ENCODE measurements at regions not wholly inside any gene's neighbourhood (a gene's known extent, or its start where the extent isn't known, plus 50 kb on each side); places are given as distances from the start of the nearest gene placed in this dataset.

DNA sequence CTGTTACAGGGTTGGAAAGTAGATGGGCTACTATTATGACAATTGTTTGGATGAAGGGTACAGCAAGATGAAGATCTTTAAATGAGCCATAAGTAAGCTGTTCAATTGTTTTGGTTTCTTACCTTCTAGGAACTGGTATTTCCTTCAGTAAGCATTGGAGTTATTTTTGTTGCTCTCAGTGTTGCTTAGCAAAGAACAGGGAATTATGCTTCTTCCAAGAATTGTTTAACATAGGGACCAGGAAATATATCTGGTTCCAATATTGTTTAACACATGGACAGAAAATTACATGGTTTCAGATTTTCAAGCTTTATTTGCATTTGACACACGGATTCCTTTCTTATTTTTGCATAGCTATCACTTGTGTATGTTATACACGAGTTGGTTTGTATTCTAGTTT lies 1999.0 kb downstream of the ARAP2 start:
- Histone ChIP-seq H3K79me2 (no peaks in the 10 kb centered on the region), H3K27me3 (no peaks in the 10 kb centered on the region), H3K9me2 (replicated peaks; ENCODE audit: insufficient read depth) (no peaks in the 10 kb centered on the region), H2AFZ (no peak overlapping the region), H3K27ac (no peak overlapping the region), H3K9me3 (ENCODE audit: low read depth) (no peaks in the 10 kb centered on the region), H4K20me1 (ENCODE audit: insufficient read depth, poor library complexity, severe bottlenecking) (no peaks in the 10 kb centered on the region), H3K4me3 (no peak overlapping the region), H3K4me2 (no peak overlapping the region), H3K36me3 (replicated peaks; ENCODE audit: insufficient read depth, low read depth) (no peaks in the 10 kb centered on the region), H3K4me1 (ENCODE audit: insufficient read depth) (no peaks in the 10 kb centered on the region)
- WGBS (ENCODE audit: low lambda C conversion rate, missing lambda C conversion rate), result 82% methylated on average over 2 of the region's 2 CpGs
- no peak for DNase-seq (ENCODE audit: low spot score)
- TF ChIP-seq EZH2phosphoT487 (IDR thresholded peaks at IDR 0.05; ENCODE audit: low read depth, severe bottlenecking, unreplicated experiment) (no peak), EZH2 (IDR thresholded peaks at IDR 0.05; ENCODE audit: borderline replicate concordance) (no peak)
- TF ChIP-seq, protein P1, sequence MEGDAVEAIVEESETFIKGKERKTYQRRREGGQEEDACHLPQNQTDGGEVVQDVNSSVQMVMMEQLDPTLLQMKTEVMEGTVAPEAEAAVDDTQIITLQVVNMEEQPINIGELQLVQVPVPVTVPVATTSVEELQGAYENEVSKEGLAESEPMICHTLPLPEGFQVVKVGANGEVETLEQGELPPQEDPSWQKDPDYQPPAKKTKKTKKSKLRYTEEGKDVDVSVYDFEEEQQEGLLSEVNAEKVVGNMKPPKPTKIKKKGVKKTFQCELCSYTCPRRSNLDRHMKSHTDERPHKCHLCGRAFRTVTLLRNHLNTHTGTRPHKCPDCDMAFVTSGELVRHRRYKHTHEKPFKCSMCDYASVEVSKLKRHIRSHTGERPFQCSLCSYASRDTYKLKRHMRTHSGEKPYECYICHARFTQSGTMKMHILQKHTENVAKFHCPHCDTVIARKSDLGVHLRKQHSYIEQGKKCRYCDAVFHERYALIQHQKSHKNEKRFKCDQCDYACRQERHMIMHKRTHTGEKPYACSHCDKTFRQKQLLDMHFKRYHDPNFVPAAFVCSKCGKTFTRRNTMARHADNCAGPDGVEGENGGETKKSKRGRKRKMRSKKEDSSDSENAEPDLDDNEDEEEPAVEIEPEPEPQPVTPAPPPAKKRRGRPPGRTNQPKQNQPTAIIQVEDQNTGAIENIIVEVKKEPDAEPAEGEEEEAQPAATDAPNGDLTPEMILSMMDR (IDR thresholded peaks at IDR 0.05; ENCODE audit: poor library complexity), result no peak

DNA sequence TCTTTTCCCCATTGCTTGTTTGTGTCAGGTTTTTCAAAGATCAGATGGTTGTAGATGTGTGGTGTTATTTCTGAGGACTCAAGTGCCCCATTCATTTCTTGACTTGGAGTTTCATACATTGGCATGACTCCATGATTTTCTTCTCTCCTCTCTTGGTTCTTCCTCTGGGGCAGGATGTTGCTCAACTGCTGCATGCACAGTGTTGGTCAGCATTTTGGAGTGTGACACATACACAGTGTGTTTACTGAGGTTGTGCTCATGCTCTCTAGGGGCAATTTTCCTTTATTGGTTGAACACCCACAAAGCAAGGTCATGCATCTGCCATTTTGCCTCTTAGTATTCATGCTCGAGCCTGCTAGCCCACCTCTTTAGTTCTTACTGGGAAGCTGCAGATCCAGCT lies 1993.8 kb downstream of the ARAP2 start:
- no peak for DNase-seq (ENCODE audit: low spot score)
- Histone ChIP-seq H3K4me2 (no peak overlapping the region), H3K36me3 (replicated peaks; ENCODE audit: insufficient read depth, low read depth) (no peaks in the 10 kb centered on the region), H3K4me3 (no peak overlapping the region), H3K27me3 (no peaks in the 10 kb centered on the region), H3K79me2 (no peaks in the 10 kb centered on the region), H4K20me1 (ENCODE audit: insufficient read depth, poor library complexity, severe bottlenecking) (no peaks in the 10 kb centered on the region), H3K4me1 (ENCODE audit: insufficient read depth) (no peaks in the 10 kb centered on the region), H3K27ac (no peak overlapping the region), H2AFZ (no peak overlapping the region), H3K9me2 (replicated peaks; ENCODE audit: insufficient read depth) (no peaks in the 10 kb centered on the region), H3K9me3 (ENCODE audit: low read depth) (no peaks in the 10 kb centered on the region)
- TF ChIP-seq EZH2 (IDR thresholded peaks at IDR 0.05; ENCODE audit: borderline replicate concordance), result no peak
- WGBS (ENCODE audit: low lambda C conversion rate, missing lambda C conversion rate), result 96% methylated on average over 1 of the region's 1 CpG

DNA sequence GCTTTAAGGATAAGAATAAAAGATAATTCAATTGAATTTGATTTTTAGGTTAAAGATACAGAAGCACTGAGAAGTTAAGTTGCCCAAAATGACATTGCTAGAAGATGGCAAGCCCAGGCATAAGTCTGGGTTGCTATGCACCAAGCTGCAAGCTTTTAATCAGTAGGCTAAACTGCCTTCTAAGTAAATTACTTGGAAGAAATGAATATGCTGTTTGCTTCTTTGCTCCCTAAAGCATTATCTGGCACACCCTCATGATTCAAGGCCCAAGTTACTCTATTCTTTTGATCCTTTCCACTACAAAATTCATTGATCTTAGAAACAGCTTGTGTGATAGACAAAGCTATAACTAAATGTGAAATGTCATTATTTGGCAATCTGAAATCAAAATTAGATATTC lies 1991.1 kb downstream of the ARAP2 start:
- Histone ChIP-seq H3K4me1 (ENCODE audit: insufficient read depth) (no peaks in the 10 kb centered on the region), H3K4me3 (no peak overlapping the region), H3K36me3 (replicated peaks; ENCODE audit: insufficient read depth, low read depth) (no peaks in the 10 kb centered on the region), H3K27me3 (no peaks in the 10 kb centered on the region), H3K4me2 (no peak overlapping the region), H3K79me2 (no peaks in the 10 kb centered on the region), H2AFZ (no peak overlapping the region), H3K9me2 (replicated peaks; ENCODE audit: insufficient read depth) (no peaks in the 10 kb centered on the region), H4K20me1 (ENCODE audit: insufficient read depth, poor library complexity, severe bottlenecking) (no peaks in the 10 kb centered on the region), H3K27ac (no peak overlapping the region), H3K9me3 (ENCODE audit: low read depth) (no peaks in the 10 kb centered on the region)
- no peak for DNase-seq (ENCODE audit: low spot score)
- no peak for TF ChIP-seq EZH2 (IDR thresholded peaks at IDR 0.05; ENCODE audit: borderline replicate concordance)
- TF ChIP-seq, protein P1 (IDR thresholded peaks at IDR 0.05; ENCODE audit: poor library complexity), result no peak
- no peak for TF ChIP-seq EZH2phosphoT487 (IDR thresholded peaks at IDR 0.05; ENCODE audit: low read depth, severe bottlenecking, unreplicated experiment)

DNA sequence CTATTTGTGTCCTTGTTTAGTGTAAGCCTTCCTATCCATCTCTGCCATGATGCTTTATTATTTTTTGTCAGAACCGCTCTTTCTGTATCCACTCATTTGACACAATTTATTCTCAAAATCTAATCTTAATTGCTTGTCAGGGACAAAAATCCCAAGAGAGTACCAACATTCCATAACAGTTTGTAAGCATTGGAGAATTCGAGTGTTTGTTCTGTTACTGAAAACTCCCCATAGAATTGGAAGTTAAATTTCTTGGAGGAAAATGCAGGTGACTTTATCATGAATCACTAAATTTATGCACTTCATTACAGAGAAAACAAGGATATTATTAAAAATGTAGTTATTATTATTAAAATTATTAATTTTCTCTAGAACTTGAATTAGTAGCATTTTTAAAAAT lies 1986.1 kb downstream of the ARAP2 start:
- WGBS (ENCODE audit: low lambda C conversion rate, missing lambda C conversion rate), result 81% methylated on average over 2 of the region's 2 CpGs
- no peak overlapping the region for H3K4me2 ChIP-seq
- H3K9me3 ChIP-seq (ENCODE audit: low read depth), result no peaks in the 10 kb centered on the region

More for the DNA sequence above, 1986.1 kb downstream of the ARAP2 start:
- Histone ChIP-seq H3K36me3 (replicated peaks; ENCODE audit: insufficient read depth, low read depth) (no peaks in the 10 kb centered on the region), H3K27ac (no peak overlapping the region), H3K79me2 (no peaks in the 10 kb centered on the region), H4K20me1 (ENCODE audit: insufficient read depth, poor library complexity, severe bottlenecking) (no peaks in the 10 kb centered on the region), H3K4me1 (ENCODE audit: insufficient read depth) (no peaks in the 10 kb centered on the region), H2AFZ (no peak overlapping the region), H3K9me2 (replicated peaks; ENCODE audit: insufficient read depth) (no peaks in the 10 kb centered on the region), H3K27me3 (no peaks in the 10 kb centered on the region), H3K4me3 (no peak overlapping the region)
- DNase-seq (ENCODE audit: low spot score), result no peak
- TF ChIP-seq EZH2 (IDR thresholded peaks at IDR 0.05; ENCODE audit: borderline replicate concordance) (no peak), EZH2phosphoT487 (IDR thresholded peaks at IDR 0.05; ENCODE audit: low read depth, severe bottlenecking, unreplicated experiment) (no peak)
- TF ChIP-seq, protein P1 (IDR thresholded peaks at IDR 0.05; ENCODE audit: poor library complexity), result no peak
